ENCODE measurements at regions not wholly inside any gene's neighbourhood (a gene's known extent, or its start where the extent isn't known, plus 50 kb on each side); places are given as distances from the start of the nearest gene placed in this dataset.

- DNase-seq (ENCODE audit: low read depth in 3 of 3), result no peak
Observed at GRCh38 chr5:62718324-62718723, 139.7 kb downstream of the LRRC70 start.

GRCh38 chr5:62717301-62717933 lies 138.8 kb downstream of the LRRC70 start:
- no peak for DNase-seq (ENCODE audit: low read depth in 3 of 3)

- no peak for DNase-seq (ENCODE audit: low read depth in 3 of 3)
Observed at GRCh38 chr5:62714296-62714695, 135.7 kb downstream of the LRRC70 start.

- no peak for DNase-seq (ENCODE audit: low read depth in 3 of 3)
Observed at GRCh38 chr5:62708481-62709325, 130.1 kb downstream of the LRRC70 start.

GRCh38 chr5:62707563-62707962 lies 128.9 kb downstream of the LRRC70 start:
- no peak for DNase-seq (ENCODE audit: low read depth in 3 of 3)

- no peak for DNase-seq (ENCODE audit: low read depth in 3 of 3)
Observed at GRCh38 chr5:62707131-62707530, 128.5 kb downstream of the LRRC70 start.

GRCh38 chr5:62705022-62705421 lies 126.4 kb downstream of the LRRC70 start:
- no peak for DNase-seq (ENCODE audit: low read depth in 3 of 3)

GRCh38 chr5:62702126-62702525 lies 123.5 kb downstream of the LRRC70 start:
- no peak for DNase-seq (ENCODE audit: low read depth in 3 of 3)

GRCh38 chr5:62701036-62701435 lies 122.4 kb downstream of the LRRC70 start:
- DNase-seq (ENCODE audit: low read depth in 3 of 3), result no peak

GRCh38 chr5:62698756-62699155 lies 120.1 kb downstream of the LRRC70 start:
- DNase-seq (ENCODE audit: low read depth in 3 of 3), result no peak

- DNase-seq (ENCODE audit: low read depth in 3 of 3), result no peak
Observed at GRCh38 chr5:62695274-62695673, 116.7 kb downstream of the LRRC70 start.

- no peak for DNase-seq (ENCODE audit: low read depth in 3 of 3)
Observed at GRCh38 chr5:62692946-62693713, 114.5 kb downstream of the LRRC70 start.

GRCh38 chr5:62691946-62692345 lies 113.3 kb downstream of the LRRC70 start:
- DNase-seq (ENCODE audit: low read depth in 3 of 3), result no peak

- no peak for DNase-seq (ENCODE audit: low read depth in 3 of 3)
Observed at GRCh38 chr5:62690421-62690820, 111.8 kb downstream of the LRRC70 start.

GRCh38 chr5:62689599-62690368 lies 111.2 kb downstream of the LRRC70 start:
- no peak for DNase-seq (ENCODE audit: low read depth in 3 of 3)

- no peak for DNase-seq (ENCODE audit: low read depth in 3 of 3)
Observed at GRCh38 chr5:62686692-62687091, 108.1 kb downstream of the LRRC70 start.

- DNase-seq (ENCODE audit: low read depth in 3 of 3), result no peak
Observed at GRCh38 chr5:62685221-62685620, 106.6 kb downstream of the LRRC70 start.

- no peak for DNase-seq (ENCODE audit: low read depth in 3 of 3)
Observed at GRCh38 chr5:62684310-62684709, 105.7 kb downstream of the LRRC70 start.

- no peak for DNase-seq (ENCODE audit: low read depth in 3 of 3)
Observed at GRCh38 chr5:62682059-62682458, 103.4 kb downstream of the LRRC70 start.

- no peak for DNase-seq (ENCODE audit: low read depth in 3 of 3)
Observed at GRCh38 chr5:62681117-62681850, 102.7 kb downstream of the LRRC70 start.

GRCh38 chr5:62680121-62680520 lies 101.5 kb downstream of the LRRC70 start:
- DNase-seq (ENCODE audit: low read depth in 3 of 3), result no peak
